PFSK-1 (cell line): ENCODE measurements at regions not wholly inside any gene's neighbourhood (a gene's known extent, or its start where the extent isn't known, plus 50 kb on each side); places are given as distances from the start of the nearest gene placed in this dataset.

Source experiments
- FOXP2 ChIP-seq: optimal IDR thresholded peaks from 2 replicates; pipeline ENCODE3; 2011; ENCODE audit warnings: borderline replicate concordance, control low read depth, inconsistent platforms; ENCODE audit not compliant: insufficient read depth; ENCODE audit errors: extremely low read length, extremely low read depth
- POLR2AphosphoS5 ChIP-seq: IDR thresholded peaks from 2 replicates; pipeline ENCODE4 v1.6.1; 2012; ENCODE audit warnings: low read depth, mild to moderate bottlenecking, control low read depth, low read length, moderate library complexity
- REST ChIP-seq, 2 experiments: IDR thresholded peaks; 2 replicates each; pipeline versions ENCODE4 v1.6.1 to v1.8.0; 2011 to 2012; ENCODE audit warnings: low read depth in 2 of 2, low read length in 2 of 2, control low read depth in 1 of 2, inconsistent platforms in 1 of 2, mild to moderate bottlenecking in 1 of 2, moderate library complexity in 1 of 2; ENCODE audit not compliant: insufficient read depth in 1 of 2
- SIN3A ChIP-seq: IDR thresholded peaks from 2 replicates; pipeline ENCODE4 v1.6.1; 2012; ENCODE audit warnings: mild to moderate bottlenecking, low read length, moderate library complexity, borderline replicate concordance; ENCODE audit not compliant: insufficient read depth
- TAF1 ChIP-seq: IDR thresholded peaks from 2 replicates; pipeline ENCODE4 v1.6.1; 2012; ENCODE audit warnings: low read length, control low read depth, borderline replicate concordance; ENCODE audit not compliant: insufficient read depth

DNA sequence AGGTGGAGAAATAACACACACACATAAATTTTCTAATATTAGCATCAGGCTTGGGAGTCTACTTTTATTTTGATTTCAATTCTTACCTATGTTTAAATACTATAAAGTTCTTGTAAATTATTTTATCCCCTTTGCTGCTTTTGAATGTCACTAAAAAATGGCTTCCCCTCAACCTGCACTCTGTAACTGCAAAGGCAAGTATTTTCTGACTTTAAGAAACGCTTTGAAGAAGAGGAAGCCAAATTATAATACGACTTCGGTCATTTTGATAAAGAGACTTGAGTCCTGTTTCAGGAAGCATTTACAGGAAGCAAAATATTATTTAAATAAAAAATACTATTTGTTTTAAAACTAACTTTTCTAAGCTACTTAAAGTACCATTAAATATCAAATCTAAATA, 627.7 kb upstream of the AGTR1 start:
- no peak for TF ChIP-seq TAF1
- TF ChIP-seq FOXP2 = no peak
- TF ChIP-seq REST (IDR thresholded peaks at IDR 0.05; ENCODE audit: insufficient read depth in 1 of 2, low read depth in 2 of 2, low read length in 2 of 2) = no peak
- TF ChIP-seq SIN3A = no peak
- TF ChIP-seq POLR2AphosphoS5 = no peak

DNA sequence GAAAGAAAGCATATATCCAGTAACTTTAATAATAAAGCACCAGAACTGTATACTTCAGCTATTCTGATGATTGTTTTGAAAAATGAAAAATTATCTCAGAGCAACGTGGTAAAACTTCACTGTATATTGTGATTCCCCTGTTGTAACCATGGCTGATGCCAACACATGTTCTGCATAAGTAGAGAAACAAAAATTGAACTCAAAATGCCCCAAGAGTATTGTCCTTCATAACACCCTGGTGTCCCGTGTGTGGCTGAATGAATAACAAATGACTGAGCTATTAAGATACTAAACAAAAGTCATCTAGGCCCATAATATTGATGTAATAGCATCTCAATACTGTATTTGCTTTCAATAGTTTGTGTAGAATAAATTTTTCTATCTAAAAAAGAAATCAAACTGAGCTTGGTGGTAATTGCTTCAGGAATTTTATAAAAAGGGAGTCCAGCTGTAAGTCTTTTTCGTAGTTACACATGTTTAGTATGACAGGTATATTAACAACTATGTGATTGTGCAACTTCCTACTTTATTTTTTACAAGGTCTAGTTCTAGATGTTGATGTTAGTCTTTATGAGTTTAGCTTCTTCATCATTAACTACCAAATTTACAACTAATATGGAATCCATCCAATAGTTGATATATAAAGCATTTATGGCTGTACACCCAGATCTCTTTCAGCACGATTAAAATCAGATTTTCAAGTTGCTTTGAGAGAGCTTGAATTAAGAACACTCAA, 623.8 kb upstream of the AGTR1 start:
- TF ChIP-seq POLR2AphosphoS5 (no peak), FOXP2 (no peak), SIN3A (no peak), REST (IDR thresholded peaks at IDR 0.05; ENCODE audit: insufficient read depth in 1 of 2, low read depth in 2 of 2, low read length in 2 of 2) (no peak), TAF1 (no peak)

DNA sequence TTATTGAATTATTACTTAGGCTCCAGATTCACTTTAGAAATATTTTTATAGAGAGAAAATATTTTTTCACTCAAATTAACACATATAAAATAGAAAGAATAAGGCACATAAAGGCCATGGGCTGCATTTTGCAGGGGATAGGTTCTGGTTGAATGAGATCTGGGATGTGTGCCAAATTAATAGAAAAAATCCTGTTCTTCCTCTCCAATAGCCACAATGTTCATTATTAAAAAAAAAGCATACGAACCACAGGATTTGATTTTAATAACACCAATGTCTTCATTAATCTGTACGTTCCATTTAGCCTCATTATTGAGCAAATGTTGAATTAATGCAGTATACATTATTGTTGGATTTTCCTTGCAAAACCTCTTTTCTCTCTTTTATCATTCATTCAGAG, 622.8 kb upstream of the AGTR1 start:
- TF ChIP-seq SIN3A = no peak
- no peak for TF ChIP-seq TAF1
- TF ChIP-seq REST (IDR thresholded peaks at IDR 0.05; ENCODE audit: insufficient read depth in 1 of 2, low read depth in 2 of 2, low read length in 2 of 2) = no peak

DNA sequence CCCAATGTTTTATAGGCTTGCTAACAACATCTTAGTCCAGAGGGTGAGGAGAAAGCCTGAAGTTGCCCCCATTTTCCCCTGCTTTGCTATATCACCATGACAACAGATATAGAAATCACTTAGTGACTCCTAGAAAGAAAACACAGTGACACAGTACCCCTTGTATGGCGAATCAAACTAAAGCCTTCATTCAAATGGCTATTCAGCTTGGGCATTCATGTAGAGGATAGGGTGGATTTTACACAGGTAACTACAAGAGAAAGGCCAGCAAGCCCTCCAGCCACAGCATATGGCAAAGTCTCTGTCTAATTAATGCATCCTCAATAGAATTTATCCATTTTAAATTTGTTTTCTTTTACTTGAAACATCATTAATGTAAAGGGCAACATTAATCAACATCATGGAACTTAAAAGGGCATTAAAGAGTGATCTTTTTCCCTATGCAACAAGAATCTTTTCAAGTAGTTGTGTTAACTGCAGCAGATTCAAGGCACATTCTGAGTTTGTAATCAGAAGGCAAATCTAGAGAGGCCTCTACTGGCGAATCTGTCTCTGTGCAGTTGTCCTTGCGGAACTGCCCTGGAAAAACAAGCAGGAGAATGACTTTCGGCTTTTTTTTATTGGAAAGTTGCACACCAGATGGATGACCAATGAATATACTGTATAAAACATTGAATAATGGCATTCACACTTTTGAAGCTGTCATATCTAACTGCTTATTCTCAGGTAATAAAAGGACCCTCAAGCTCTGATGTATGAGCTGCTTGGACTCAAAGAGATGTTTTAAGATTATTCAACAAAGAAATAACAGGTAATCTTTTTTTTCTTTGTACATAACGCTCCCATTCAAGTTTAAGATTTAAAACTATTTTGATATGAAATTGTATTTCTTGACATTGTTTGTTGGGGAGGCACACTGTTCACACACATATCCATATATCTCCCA, 621.7 kb upstream of the AGTR1 start:
- TF ChIP-seq REST (IDR thresholded peaks at IDR 0.05; ENCODE audit: insufficient read depth in 1 of 2, low read depth in 2 of 2, low read length in 2 of 2) (no peak), POLR2AphosphoS5 (no peak)
